Astrocyte of the cerebellum (primary cell): ENCODE measurements at regions not wholly inside any gene's neighbourhood (a gene's known extent, or its start where the extent isn't known, plus 50 kb on each side); places are given as distances from the start of the nearest gene placed in this dataset.
"Not testable (repeated sequence)": the region's sequence is repeated elsewhere in the genome, so short reads cannot be mapped to it uniquely, and the experiment has no call there.

Experiments used
- DNase-seq: peaks from one replicate; pipeline ENCODE4 v3.0.0-alpha.2; 2011; ENCODE audit warnings: low read depth
- H3K4me3 ChIP-seq: 2 replicates; pipeline ENCODE4 v1.5.1; 2011; ENCODE audit warnings: mild to moderate bottlenecking, low read depth, low read length, moderate library complexity
- in situ Hi-C: cut with HindIII; loops from 2 replicates; pipeline ENCODE4 v1.10.0; 2017; ENCODE audit warnings: low sequenced_read_pairs
- TF ChIP-seq, protein P1 (sequence below): IDR thresholded peaks from 2 replicates; pipeline ENCODE4 v1.5.1; 2012; ENCODE audit warnings: low read length, low read depth, moderate library complexity, mild to moderate bottlenecking; ENCODE audit errors: missing control alignments

DNA sequence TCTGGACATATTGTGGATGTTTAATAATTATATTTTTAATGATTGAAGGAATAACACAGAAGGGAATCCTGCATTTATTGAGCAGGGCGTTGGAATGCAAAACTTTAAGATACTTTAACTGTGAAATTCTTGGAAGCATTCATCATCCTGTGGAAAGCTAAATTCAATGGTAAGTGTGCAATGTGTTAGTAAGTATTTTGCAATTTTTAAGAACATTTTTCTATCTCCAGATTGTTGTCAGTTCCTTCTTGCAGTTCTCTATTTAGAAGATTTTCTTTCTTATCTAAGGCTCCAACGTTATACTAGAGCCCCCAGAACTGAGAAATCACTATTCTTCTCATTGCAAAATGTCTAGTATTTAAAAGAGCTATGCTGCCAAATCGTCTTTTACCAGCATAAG is 132.2 kb upstream of the TSC22D2 start:
- TF ChIP-seq, protein P1, sequence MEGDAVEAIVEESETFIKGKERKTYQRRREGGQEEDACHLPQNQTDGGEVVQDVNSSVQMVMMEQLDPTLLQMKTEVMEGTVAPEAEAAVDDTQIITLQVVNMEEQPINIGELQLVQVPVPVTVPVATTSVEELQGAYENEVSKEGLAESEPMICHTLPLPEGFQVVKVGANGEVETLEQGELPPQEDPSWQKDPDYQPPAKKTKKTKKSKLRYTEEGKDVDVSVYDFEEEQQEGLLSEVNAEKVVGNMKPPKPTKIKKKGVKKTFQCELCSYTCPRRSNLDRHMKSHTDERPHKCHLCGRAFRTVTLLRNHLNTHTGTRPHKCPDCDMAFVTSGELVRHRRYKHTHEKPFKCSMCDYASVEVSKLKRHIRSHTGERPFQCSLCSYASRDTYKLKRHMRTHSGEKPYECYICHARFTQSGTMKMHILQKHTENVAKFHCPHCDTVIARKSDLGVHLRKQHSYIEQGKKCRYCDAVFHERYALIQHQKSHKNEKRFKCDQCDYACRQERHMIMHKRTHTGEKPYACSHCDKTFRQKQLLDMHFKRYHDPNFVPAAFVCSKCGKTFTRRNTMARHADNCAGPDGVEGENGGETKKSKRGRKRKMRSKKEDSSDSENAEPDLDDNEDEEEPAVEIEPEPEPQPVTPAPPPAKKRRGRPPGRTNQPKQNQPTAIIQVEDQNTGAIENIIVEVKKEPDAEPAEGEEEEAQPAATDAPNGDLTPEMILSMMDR: no peak
- DNase-seq: no peak
- no peak overlapping the region for H3K4me3 ChIP-seq
- in situ Hi-C loops: no loop called here

DNA sequence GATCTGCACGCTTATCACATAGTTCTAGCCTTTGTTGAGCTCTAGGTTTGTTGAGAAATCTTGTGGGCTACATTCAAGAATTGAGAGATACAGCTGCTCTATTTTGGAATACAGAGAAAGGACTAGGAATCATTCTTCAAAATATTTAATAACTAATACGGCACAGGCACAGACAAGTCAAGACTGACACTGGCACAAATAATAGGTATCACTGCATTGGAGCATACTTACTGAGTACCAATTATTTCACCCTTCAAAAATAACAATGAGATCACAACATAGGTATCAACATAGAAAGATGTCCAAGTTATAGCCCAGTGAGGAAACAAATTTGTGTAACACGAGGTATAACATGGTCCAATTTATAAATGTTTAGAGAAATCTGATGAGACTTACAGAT is 133.7 kb upstream of the TSC22D2 start:
- DNase-seq: no peak
- H3K4me3 ChIP-seq: no peak overlapping the region
- in situ Hi-C loops: no loop called here
- TF ChIP-seq, protein P1: no peak

DNA sequence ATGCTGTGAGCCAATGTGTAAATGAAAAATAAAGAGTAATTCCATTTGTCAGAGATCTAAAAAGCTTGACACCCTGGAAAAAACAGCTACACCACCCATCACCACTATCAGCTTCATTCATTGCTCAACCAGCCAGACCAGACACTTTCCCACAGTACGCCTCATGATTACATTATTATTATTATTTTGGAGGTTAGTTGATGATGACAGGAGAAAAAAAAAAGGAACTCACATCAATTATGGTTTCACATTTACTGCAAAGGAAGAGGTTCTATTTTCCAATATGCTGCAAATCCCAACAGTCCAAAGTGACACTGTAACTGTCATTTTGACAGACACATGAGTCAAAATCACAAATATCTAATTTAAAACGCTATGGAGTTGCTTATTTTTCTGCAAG is 134.7 kb upstream of the TSC22D2 start:
- TF ChIP-seq, protein P1: no peak
- in situ Hi-C loops: no loop called here
- no peak for DNase-seq
- H3K4me3 ChIP-seq: no peak overlapping the region

DNA sequence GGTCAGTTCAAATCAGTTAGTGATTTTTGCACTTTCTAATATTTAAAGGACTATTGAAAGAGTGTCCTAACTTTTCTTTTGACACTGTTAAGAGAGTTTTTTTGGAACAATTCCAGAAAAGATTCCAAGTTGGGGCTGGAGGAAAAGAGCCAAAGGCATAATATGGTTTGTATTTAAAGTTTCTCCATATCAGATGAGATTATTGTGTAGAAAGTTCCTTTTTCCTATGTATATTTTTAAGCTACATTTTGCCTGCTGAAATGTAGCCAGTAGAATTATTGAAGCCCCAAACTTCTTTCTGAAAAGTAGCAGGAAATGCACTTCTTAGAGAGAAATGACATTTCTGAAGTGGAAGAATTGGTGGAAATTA is 136.5 kb upstream of the TSC22D2 start:
- DNase-seq: no peak
- in situ Hi-C loops: no loop called here
- no peak overlapping the region for H3K4me3 ChIP-seq
- TF ChIP-seq, protein P1: no peak

DNA sequence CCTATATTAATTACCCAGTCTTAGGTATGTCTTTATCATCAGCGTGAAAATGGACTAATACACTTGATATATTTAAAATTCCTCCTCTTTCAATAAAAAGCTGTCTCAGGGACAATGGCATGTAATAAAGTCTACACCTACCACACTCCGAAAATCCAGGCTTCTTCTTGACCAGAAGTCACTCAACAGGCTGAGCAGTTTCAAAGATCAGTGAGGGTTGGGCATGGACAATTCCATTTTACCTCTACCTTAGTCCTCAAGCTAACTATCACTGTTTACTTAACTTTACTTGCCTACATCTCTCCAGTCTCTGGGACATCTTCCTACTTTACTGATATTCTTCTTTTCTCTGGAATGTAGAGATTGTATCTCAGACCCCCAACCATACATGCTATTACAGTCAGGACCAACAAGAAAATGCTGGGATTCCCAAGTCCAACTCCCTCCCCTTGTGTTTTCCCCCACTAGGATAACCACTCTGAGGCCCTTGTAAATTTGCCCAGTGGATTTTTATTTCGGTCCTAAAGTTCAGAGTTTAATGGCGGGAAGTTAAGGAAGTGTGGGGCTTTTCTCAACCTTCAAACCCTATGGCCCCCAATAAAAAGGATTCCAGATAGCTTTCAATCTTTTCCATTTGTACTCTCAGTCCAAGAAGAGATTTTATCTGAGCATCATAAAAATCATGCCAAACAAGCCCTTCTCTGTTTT is 137.1 kb upstream of the TSC22D2 start:
- TF ChIP-seq, protein P1: no peak
- H3K4me3 ChIP-seq: no peak overlapping the region
- no peak for DNase-seq
- in situ Hi-C loops: no loop called here

DNA sequence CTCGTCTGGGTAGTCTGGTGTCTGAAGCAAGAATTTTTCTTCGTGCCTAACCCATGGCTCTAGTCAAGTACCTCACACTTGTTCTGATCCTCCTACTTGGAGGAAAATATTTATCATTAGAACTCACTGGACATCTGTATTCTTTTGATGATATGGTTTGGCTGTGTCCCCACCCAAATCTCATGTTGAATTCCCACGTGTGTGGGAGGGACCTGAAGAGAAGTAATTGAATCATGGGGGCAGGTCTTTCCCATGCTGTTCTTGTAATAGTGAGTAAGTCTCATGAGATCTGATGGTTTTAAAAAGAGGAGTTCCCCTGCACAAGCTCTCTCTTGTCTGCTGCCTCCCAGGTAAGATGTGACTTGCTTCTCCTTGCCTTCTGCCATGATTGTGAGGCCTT is 137.7 kb upstream of the TSC22D2 start:
- H3K4me3 ChIP-seq, in situ Hi-C loops, DNase-seq: not testable (repeated sequence)

DNA sequence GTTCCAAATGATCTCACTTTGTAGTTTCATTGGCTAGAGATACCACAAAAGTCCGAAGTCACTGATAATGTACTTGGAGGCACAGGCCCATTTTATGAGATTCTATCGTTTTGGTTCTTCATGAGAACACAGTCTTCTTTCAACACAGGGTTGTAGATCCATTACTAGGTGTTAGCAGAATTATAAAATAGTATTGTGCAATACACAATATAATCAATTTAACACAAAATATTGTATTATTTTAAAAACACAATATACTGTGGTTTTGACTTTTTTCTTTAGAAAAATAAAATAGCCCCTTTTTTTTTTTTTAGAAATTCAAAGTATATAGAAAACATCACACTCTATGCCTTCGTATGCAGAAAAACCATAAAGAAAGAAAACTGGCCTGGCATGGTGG is 138.6 kb upstream of the TSC22D2 start:
- DNase-seq: no peak
- no peak overlapping the region for H3K4me3 ChIP-seq
- in situ Hi-C loops: no loop called here
- TF ChIP-seq, protein P1: no peak
